Aorta (tissue), 5 donors: ENCODE measurements at regions not wholly inside any gene's neighbourhood (a gene's known extent, or its start where the extent isn't known, plus 50 kb on each side); places are given as distances from the start of the nearest gene placed in this dataset.
"Not testable (repeated sequence)": the region's sequence is repeated elsewhere in the genome, so short reads cannot be mapped to it uniquely, and the experiment has no call there.

Experiments
- ATAC-seq: fragments of 200-7000 bp; cut with Tn5 transposase; one replicate; pipeline ENCODE4 v1.9.1; 2022; ENCODE audit warnings: moderate library complexity; ENCODE audit not compliant: low FRiP score
- DNase-seq, 2 donors: peaks; one replicate each; pipeline ENCODE4 v3.0.0-alpha.2; 2020
- H3K27ac ChIP-seq, 2 donors: one replicate each; pipeline ENCODE4 v1.5.1; 2013; ENCODE audit warnings: low read length in 2 of 2, mild to moderate bottlenecking in 2 of 2, moderate library complexity in 2 of 2, control low read depth in 1 of 2, inconsistent platforms in 1 of 2, low read depth in 1 of 2
- H3K27me3 ChIP-seq, 2 donors: one replicate each; pipeline ENCODE4 v1.6.1; 2013; ENCODE audit warnings: control low read depth in 1 of 2, low read length in 1 of 2, mild to moderate bottlenecking in 1 of 2, moderate library complexity in 1 of 2; ENCODE audit not compliant: insufficient read depth in 2 of 2, control insufficient read depth in 1 of 2
- H3K36me3 ChIP-seq, 2 donors: one replicate each; pipeline ENCODE4 v1.6.1; 2013; ENCODE audit warnings: control low read depth in 1 of 2, low read length in 1 of 2, mild to moderate bottlenecking in 1 of 2; ENCODE audit not compliant: insufficient read depth in 2 of 2, control insufficient read depth in 1 of 2
- H3K4me1 ChIP-seq, 2 donors: one replicate each; pipeline ENCODE4 v1.6.1; 2013; ENCODE audit warnings: low read length in 2 of 2, control low read depth in 1 of 2, mild to moderate bottlenecking in 1 of 2, moderate library complexity in 1 of 2; ENCODE audit not compliant: insufficient read depth in 2 of 2, control insufficient read depth in 1 of 2
- H3K4me3 ChIP-seq, 2 donors: one replicate each; pipeline ENCODE4 v1.5.1; 2013; ENCODE audit warnings: low read length in 2 of 2, control low read depth in 1 of 2, mild to moderate bottlenecking in 1 of 2
- H3K9me3 ChIP-seq: one replicate; pipeline ENCODE4 v1.6.1; 2013; ENCODE audit warnings: mild to moderate bottlenecking, low read length; ENCODE audit not compliant: control insufficient read depth
- WGBS, 2 donors: extraction: QIAGEN DNeasy Blood & Tissue Kit; methylation state at CpG; one replicate each; pipeline ENCODE4 v1.1.7; 2013; 5-methylcytosine and 5-hydroxymethylcytosine counted together
- intact Hi-C, 2 donors: fragments of 100-400 bp; cut with DNase I; formaldehyde crosslinking; loops; one replicate each; pipeline versions ENCODE4 v1.14.2 to v1.15.0; 2022
- donor health status: healthy with polysubstance abuse.
- donor health status: Bipolar disorder and iron deficiency.
- donor health status: DM: no; HTN: no; CAD: no.
- donor health status: DM: no; HTN: no; CAD: no.
- donor health status: DM: yes; HTN: yes; CAD: no.

GRCh38 chr14:19162034-19162706 lies 194.9 kb downstream of the POTEM start:
- ATAC-seq, H3K36me3 ChIP-seq, H3K4me3 ChIP-seq, H3K4me1 ChIP-seq, H3K9me3 ChIP-seq, H3K27me3 ChIP-seq, intact Hi-C loops, H3K27ac ChIP-seq: not testable (repeated sequence)
- WGBS, 2 donors, result 62% methylated on average over 5 to 6 of the region's 7 CpGs
- DNase-seq, result peak in 1 of 2 donors; percentile 17

GRCh38 chr14:19162920-19163319 lies 195.7 kb downstream of the POTEM start:
- H3K36me3 ChIP-seq, H3K4me3 ChIP-seq, H3K27ac ChIP-seq, H3K9me3 ChIP-seq, H3K4me1 ChIP-seq, ATAC-seq, intact Hi-C loops, H3K27me3 ChIP-seq: not testable (repeated sequence)
- 70% methylated on average over 2 of the region's 3 CpGs for WGBS, 2 donors
- DNase-seq, result peak in 1 of 2 donors; percentile 18

- H3K4me3 ChIP-seq, H3K9me3 ChIP-seq, ATAC-seq, H3K4me1 ChIP-seq, intact Hi-C loops, H3K27ac ChIP-seq, H3K27me3 ChIP-seq, H3K36me3 ChIP-seq: not testable (repeated sequence)
- WGBS, 2 donors, result 57 to 64% methylated on average over 2 of the region's 2 CpGs
- DNase-seq, result peak in 1 of 2 donors; percentile 13
Observed at GRCh38 chr14:19163891-19164290, 196.7 kb downstream of the POTEM start.

GRCh38 chr14:19164426-19164825 lies 197.2 kb downstream of the POTEM start:
- H3K27me3 ChIP-seq, H3K9me3 ChIP-seq, H3K36me3 ChIP-seq, H3K4me3 ChIP-seq, ATAC-seq, intact Hi-C loops, H3K4me1 ChIP-seq, H3K27ac ChIP-seq: not testable (repeated sequence)
- DNase-seq, result peak in 1 of 2 donors; percentile 13
- no CpG with 5 or more reads among the region's 1 CpG for WGBS, 2 donors

GRCh38 chr14:19166056-19166455 lies 198.8 kb downstream of the POTEM start:
- H3K4me3 ChIP-seq, H3K27ac ChIP-seq, H3K4me1 ChIP-seq, H3K27me3 ChIP-seq, ATAC-seq, intact Hi-C loops, H3K9me3 ChIP-seq, H3K36me3 ChIP-seq: not testable (repeated sequence)
- peak in 1 of 2 donors; percentile 18 for DNase-seq
- WGBS, 2 donors, result 81 to 84% methylated on average over 3 of the region's 3 CpGs

- H3K9me3 ChIP-seq, H3K27me3 ChIP-seq, ATAC-seq, intact Hi-C loops, H3K27ac ChIP-seq, H3K4me3 ChIP-seq, H3K36me3 ChIP-seq, H3K4me1 ChIP-seq: not testable (repeated sequence)
- peak; percentile 45 to 74 for DNase-seq
- WGBS, 2 donors, result 83 to 85% methylated on average over 8 of the region's 8 CpGs
Observed at GRCh38 chr14:19167454-19168190, 200.4 kb downstream of the POTEM start.

- H3K4me1 ChIP-seq, H3K9me3 ChIP-seq, H3K27ac ChIP-seq, ATAC-seq, H3K4me3 ChIP-seq, H3K27me3 ChIP-seq, intact Hi-C loops, H3K36me3 ChIP-seq: not testable (repeated sequence)
- 90 to 92% methylated on average over 7 of the region's 7 CpGs for WGBS, 2 donors
- peak; percentile 48 to 75 for DNase-seq
Observed at GRCh38 chr14:19168261-19168660, 201.0 kb downstream of the POTEM start.

- H3K27me3 ChIP-seq, H3K27ac ChIP-seq, ATAC-seq, H3K36me3 ChIP-seq, H3K4me3 ChIP-seq, H3K4me1 ChIP-seq, H3K9me3 ChIP-seq, intact Hi-C loops: not testable (repeated sequence)
- WGBS, 2 donors, result 74 to 79% methylated on average over 7 of the region's 7 CpGs
- peak; percentile 33 to 46 for DNase-seq
Observed at GRCh38 chr14:19169561-19170362, 202.5 kb downstream of the POTEM start.
